Inflammatory macrophage (primary cell): ENCODE measurements at regions not wholly inside any gene's neighbourhood (a gene's known extent, or its start where the extent isn't known, plus 50 kb on each side); places are given as distances from the start of the nearest gene placed in this dataset.

Source experiments
- DNase-seq, 2 donors: peaks; one replicate each; pipeline ENCODE4 v3.0.0-alpha.2; 2020 to 2022

- no peak for DNase-seq
Measured at GRCh38 chr13:34578917-34579316, 363.2 kb upstream of the NBEA start.

DNA sequence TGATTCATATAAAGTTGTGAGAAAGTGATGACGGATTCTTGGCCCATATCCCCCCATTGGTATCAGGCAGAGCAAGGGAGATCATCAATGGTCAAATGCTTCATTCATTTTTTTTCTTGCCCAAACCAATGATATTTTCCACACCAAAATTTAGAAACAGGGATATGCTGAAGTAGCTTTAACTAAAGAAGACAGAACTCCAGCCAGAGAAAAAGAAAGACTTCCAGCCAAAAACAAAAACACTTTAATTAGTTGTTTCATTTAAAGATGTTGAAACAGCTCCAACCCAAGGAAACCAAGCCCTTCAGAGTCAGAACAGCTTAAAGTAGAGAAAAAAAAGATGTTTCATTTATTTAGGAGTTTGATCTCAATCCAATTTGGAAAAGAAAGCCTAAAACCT, 358.9 kb upstream of the NBEA start:
- no peak for DNase-seq

DNA sequence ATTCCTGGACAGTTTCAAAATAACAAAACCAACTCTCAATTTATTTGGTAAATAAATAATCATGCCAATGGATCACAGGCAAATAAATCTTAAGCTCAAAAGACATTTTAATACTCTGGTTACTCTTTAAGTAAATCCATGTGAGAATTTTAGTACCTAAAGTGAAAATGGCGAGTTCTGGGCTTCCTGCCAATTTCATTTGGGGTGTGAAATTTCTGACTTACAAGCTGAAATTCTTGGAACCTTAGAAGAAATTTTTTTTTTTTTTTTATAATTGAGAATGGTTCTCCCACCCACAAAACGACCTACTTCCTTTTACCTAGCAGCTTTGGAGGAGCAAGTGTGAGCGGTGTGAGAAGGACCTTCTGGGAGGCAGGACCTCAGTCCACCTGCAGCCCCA, 354.5 kb upstream of the NBEA start:
- DNase-seq, result no peak

DNA sequence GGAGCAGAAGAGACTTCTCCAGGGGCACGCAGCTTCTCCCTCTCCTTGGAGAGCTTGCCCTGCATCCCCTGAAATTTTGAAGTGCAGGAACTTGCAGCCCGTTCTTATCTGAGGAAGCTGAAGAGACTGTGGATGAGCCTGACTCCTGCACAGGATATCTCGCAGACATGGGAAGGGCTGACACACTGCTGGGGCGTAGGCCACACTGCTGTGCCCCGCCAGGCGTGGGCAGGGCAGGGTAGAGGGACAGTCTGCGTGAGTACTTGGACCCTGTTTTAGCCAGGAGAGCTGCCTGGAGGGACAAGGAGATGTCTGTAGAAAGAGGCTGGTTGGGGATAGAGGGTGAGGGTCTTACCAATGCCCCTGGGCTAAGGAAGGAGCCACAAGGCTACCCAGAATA, 353.7 kb upstream of the NBEA start:
- DNase-seq, result no peak

DNA sequence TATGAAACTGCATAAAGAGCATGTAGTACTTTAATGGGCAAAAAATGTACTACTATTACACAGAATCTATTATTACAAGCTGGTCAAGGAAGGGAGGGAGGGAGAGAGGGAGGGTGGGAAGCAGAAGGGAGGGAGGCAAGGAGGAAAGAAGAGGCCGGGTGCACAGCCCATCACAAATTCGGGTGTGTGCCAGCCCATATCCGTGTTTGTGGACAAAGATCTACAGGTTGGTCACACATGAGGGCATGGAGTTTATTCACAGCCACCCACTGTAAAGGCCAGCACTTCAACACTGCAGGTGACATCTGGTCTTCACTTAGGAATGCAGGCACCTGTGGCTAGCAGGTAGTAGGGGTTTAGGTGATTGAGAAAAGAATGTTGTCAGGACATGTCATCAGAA, 352.5 kb upstream of the NBEA start:
- no peak for DNase-seq

GRCh38 chr13:34591129-34591528, 350.9 kb upstream of the NBEA start:
- DNase-seq, result no peak

DNA sequence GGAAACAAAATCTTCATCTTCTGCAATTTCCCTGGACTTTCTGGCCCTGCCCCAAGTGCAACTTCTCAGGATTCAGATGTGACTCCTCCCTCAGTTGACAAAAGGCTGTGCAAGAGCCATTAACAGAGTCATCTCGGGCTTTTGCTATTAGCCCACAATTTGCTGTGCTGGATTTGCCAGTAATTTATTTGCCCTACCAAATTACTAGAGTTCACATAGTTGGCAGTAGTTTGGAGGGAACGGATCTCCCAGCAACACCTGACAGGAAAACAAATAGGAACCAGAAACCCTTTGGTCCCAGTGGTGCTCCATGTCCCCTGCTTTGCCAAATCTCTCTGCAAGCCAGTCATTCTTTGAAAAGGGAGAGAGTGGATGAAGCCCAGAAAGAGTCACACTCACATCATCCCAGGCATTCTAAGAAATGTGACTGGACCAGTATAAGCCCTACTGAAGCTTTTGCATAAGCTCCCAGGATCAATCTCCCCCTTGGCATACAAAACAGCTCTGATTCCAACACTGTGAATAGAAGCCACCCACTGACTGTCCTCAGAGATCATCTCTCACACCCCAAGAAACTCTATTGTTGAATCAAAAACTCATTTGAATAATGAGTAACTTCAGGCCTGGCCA, 350.1 kb upstream of the NBEA start:
- DNase-seq, result no peak

- DNase-seq, result no peak
Measured at GRCh38 chr13:34593658-34594057, 348.4 kb upstream of the NBEA start.

GRCh38 chr13:34594507-34594906, 347.6 kb upstream of the NBEA start:
- no peak for DNase-seq

GRCh38 chr13:34608331-34608730, 333.7 kb upstream of the NBEA start:
- DNase-seq, result no peak

DNA sequence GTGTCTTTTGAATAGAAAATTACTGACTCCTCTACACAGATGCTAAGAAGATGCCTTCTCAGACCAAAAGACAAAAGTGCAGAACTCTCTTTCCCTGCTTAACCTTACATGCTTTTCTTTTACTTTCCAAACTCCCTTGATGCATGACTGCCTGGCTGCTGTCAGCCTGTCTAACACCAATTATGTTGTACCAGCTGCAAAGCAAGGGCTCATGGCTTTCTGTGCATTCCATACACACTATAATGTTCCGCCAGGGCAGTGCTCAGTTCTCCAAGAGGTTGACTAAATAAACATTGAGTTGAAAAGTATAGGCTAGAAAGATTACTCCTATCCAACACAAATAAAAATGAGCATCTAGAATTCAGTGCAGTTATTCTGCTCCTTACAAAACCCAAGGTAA, 330.4 kb upstream of the NBEA start:
- no peak for DNase-seq

DNA sequence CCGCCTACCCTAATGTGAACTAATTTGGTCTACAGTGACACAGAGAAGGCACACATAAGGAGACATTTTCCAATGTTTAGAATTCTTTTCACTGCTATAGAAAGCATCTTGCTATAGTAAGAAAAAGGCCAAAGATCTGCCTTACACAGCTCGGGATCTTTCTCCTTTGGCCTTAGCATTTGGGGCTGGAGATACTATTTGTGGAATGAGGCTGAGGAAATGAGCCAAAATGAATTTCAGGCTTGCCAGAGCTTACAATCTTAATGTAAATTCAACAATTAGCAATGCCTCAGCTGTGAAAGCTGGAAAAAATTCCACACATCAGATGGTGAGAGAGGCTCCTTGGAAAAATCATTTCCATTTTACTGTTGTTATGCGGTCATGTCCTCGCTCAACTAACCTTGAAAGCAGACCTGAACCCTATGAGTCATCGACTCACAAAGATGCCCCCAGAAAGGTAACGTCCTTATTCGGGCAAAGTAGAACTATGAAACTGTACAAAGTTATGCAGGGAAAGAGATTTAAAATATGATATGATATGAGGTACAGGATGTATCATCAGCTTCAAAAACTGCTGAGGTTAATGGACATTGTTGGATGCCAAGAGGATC, 324.5 kb upstream of the NBEA start:
- no peak for DNase-seq

- DNase-seq, result no peak
Measured at GRCh38 chr13:34618654-34619053, 323.4 kb upstream of the NBEA start.

DNA sequence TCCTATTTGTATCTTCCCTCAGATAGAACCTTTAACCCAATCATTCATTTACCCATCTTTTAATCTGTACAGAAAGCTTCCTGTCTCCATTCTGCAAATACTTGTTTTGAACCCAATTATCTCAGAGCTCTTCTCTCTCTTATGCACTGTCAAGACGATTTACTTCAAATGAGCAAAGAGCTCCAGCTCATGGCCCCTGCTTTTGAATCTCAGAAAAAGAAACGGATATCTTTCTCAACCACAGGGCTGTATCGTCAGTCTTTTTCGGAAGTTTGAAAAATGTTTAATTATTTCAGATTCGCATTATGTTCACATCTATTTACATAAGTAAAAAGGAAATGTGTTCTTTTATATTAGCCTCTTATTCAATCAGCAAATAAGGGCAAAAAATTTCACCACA, 322.7 kb upstream of the NBEA start:
- no peak for DNase-seq

GRCh38 chr13:34620074-34620850, 321.8 kb upstream of the NBEA start:
- DNase-seq, result no peak

- DNase-seq, result no peak
Measured at GRCh38 chr13:34620862-34621261, 321.2 kb upstream of the NBEA start.

DNA sequence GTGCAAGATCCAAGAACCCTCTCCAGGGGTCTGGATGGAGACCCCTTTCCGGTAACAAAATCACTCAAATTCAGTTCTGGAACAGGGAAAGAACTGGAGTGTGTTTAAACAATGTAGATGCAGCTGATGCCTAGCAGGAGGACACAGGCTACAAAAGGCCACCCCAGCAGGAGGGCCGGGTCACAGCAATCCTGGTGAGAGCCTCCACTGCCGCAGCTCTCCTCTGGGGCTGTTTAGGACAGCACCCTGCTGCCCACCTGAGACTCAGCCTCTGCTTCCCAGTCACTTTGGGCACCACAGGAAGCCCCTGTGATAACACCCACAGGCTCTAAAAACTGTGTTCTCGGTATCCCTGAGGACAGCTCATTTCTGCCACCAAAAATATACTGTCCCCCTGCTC, 318.7 kb upstream of the NBEA start:
- no peak for DNase-seq

GRCh38 chr13:34627509-34628208, 314.4 kb upstream of the NBEA start:
- no peak for DNase-seq

- no peak for DNase-seq
Measured at GRCh38 chr13:34628209-34628682, 313.8 kb upstream of the NBEA start.

- DNase-seq, result no peak
Measured at GRCh38 chr13:34634448-34634847, 307.6 kb upstream of the NBEA start.

DNA sequence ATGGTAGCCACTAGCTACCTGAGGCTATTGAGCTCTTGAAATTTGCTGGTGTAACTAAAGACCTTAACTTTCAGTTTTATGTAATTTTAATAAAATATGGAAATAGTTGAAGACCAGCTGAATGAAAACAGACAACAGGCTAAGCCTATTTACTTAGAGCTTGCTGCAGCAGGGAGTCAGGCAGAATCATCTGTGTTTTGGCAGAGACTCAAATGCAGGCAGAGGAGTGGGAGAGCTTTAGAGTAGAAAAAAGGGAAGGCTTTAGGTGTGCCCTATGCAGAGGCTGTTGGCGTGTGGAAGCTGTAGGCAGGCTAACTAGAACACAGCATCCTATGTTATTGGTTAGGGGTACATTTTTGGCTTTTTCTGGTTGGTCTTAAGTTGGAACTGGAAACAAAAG, 304.9 kb upstream of the NBEA start:
- no peak for DNase-seq

DNA sequence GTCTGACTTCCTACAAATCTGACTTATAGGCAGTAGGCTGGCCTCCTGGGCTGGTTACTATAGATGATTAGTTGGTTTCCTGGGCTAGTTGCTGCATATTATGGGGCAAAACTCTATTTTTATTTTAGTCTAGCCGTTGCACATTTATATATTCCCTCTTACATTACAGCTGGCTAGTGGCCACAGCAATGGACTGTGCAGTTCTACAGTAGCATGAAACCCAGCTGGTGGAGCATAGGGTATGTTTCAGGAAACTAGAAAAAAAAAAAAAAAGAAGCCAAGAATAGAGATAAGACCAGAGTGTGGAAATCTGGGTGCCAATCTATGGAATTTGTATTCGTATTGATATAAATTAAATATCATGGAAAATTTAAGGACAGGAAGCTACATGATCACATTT, 304.4 kb upstream of the NBEA start:
- DNase-seq, result no peak

GRCh38 chr13:34638897-34639296, 303.2 kb upstream of the NBEA start:
- DNase-seq, result no peak
